Stomach smooth muscle (tissue), 2 donors: ENCODE measurements at regions not wholly inside any gene's neighbourhood (a gene's known extent, or its start where the extent isn't known, plus 50 kb on each side); places are given as distances from the start of the nearest gene placed in this dataset.

Experiments
- H3K27ac ChIP-seq: one replicate; pipeline ENCODE4 v1.7.0; 2013; ENCODE audit warnings: mild to moderate bottlenecking, low read length, inconsistent platforms
- H3K27me3 ChIP-seq, 2 donors: one replicate each; pipeline ENCODE4 v1.7.0; 2013; ENCODE audit warnings: low read length in 2 of 2; ENCODE audit not compliant: insufficient read depth in 2 of 2, control insufficient read depth in 1 of 2
- H3K36me3 ChIP-seq, 2 donors: one replicate each; pipeline ENCODE4 v1.7.0; 2013; ENCODE audit warnings: low read length in 2 of 2; ENCODE audit not compliant: control insufficient read depth in 2 of 2, insufficient read depth in 2 of 2
- H3K4me1 ChIP-seq: one replicate; pipeline ENCODE4 v1.7.0; 2013; ENCODE audit warnings: low read length; ENCODE audit not compliant: control insufficient read depth, insufficient read depth
- H3K4me3 ChIP-seq, 2 donors: one replicate each; pipeline ENCODE4 v1.7.0; 2013; ENCODE audit warnings: low read length in 2 of 2
- H3K9ac ChIP-seq, 2 donors: one replicate each; pipeline ENCODE4 v1.7.0; 2013; ENCODE audit warnings: low read length in 2 of 2, mild to moderate bottlenecking in 1 of 2
- H3K9me3 ChIP-seq, 2 donors: one replicate each; pipeline ENCODE4 v1.7.0; 2013; ENCODE audit warnings: low read length in 2 of 2; ENCODE audit not compliant: control insufficient read depth in 2 of 2
- donor health status: healthy.
- donor health status: Pancreatic carcinoma.

DNA sequence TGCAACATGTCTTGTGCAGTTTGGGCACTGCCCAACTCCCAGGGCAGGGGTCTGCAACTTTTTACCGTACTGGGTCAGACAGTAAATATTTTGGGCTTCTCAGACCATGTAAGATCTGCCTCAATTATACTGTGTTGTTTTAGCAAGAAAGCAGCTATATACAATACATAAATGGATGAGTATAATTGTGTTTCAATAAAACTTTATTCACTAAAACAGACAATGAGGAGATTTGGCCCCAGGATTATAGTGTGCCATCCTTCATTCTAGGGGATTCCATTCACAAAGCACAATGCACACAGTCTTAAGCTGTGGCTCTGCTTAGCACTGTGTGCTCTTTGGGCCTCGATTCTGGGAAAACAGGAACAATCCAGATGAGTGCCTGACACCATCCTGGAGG lies 354.4 kb upstream of the PROK2 start:
- H3K36me3 ChIP-seq, result no peaks in the 10 kb centered on the region
- H3K27me3 ChIP-seq, result no peaks in the 10 kb centered on the region
- H3K9me3 ChIP-seq, result no peaks in the 10 kb centered on the region
- H3K9ac ChIP-seq, result no peak overlapping the region
- H3K4me1 ChIP-seq, result no peaks in the 10 kb centered on the region
- no peak overlapping the region for H3K4me3 ChIP-seq
- no peak overlapping the region for H3K27ac ChIP-seq

DNA sequence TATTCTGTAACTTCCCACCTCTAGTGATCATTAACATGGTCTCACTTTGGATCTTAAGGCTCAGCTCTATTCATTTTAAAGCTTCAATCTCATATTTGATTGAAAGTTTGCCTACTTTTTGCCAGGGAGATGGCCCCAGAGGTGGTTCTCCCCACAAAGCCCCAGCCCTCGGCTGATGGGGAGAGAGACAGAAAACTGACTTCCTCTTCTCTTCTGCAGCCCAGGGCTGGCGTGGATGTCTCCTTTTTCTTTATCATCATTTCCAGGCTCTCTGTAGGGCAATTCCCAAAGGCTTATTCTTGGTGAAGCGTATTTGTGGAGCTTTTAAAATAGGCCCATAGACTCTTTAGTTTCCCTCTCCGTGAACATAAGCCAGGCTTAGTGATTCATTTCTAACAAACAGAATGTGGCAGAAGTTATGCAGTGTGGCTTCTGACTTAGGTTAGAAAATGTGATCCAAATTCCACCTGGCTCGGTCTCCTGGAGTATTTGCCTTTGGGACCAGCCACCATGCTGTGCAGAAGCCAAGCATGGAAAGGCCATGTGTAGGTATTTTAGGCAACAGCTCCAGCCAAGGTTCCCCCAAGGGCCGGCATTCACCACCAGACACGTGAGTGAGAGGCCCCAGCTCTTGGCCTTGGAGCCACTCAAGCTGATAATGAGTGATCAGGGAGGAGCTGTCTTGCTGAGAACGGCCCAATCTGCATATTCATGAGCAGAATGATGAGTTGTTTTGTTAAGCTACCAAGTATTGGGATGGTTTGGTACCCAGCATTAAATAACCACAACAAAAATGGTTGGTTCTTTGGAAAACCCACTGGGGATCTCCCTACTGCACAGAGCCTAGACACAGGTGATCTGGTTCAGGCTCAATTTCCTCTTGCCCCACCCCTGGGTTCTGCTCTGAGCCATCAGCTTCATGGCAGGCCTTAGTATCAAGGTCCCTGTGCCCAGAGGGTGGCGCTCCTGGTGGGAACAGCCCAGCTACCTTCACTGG lies 353.2 kb upstream of the PROK2 start:
- Histone ChIP-seq H3K27ac (no peak overlapping the region), H3K9ac (no peak overlapping the region), H3K27me3 (no peaks in the 10 kb centered on the region), H3K36me3 (no peaks in the 10 kb centered on the region), H3K4me3 (no peak overlapping the region), H3K9me3 (no peaks in the 10 kb centered on the region), H3K4me1 (no peaks in the 10 kb centered on the region)

GRCh38 chr3:72135636-72136035 lies 350.7 kb upstream of the PROK2 start:
- H3K9ac ChIP-seq, result no peak overlapping the region
- H3K4me1 ChIP-seq, result no peaks in the 10 kb centered on the region
- H3K9me3 ChIP-seq, result no peaks in the 10 kb centered on the region
- no peak overlapping the region for H3K27ac ChIP-seq
- H3K36me3 ChIP-seq, result no peaks in the 10 kb centered on the region
- no peaks in the 10 kb centered on the region for H3K27me3 ChIP-seq
- no peak overlapping the region for H3K4me3 ChIP-seq

- H3K9me3 ChIP-seq, result no peaks in the 10 kb centered on the region
- no peak overlapping the region for H3K9ac ChIP-seq
- H3K4me3 ChIP-seq, result no peak overlapping the region
Observed at GRCh38 chr3:72134989-72135451, 350.1 kb upstream of the PROK2 start.

DNA sequence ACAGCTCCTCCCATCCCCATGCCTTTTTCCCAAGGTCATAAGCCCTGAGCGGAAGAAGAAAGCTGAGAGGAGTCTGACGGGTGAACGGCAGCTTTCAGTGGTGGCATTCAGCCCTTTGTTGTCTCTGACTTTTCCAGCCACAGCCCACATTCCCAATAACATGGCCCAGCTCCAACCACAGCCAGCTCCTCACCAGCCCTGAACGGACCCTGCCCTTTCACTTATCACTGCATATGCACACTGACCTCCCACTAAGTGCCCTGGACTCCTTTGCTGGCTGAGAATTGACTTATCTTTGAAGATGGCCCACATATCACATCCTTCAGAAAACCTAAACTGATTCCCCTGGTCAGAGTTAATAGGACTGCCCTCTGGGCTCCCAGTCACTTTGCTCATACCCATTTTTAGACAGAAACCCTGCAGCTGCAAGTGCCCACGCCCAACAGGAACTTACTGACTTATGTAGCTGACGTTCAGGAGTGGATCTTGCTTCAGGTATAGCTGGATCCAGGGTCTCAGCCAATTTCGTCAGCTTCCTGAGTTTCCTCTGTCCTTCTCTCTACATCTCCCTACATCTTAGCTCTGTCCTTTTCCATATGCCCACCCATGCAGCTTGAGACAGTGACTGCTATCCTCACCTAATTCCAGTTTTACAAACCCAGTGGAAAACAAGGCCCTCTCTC lies 348.5 kb upstream of the PROK2 start:
- Histone ChIP-seq H3K9ac (no peak overlapping the region), H3K36me3 (no peaks in the 10 kb centered on the region), H3K27me3 (no peaks in the 10 kb centered on the region), H3K4me1 (no peaks in the 10 kb centered on the region), H3K4me3 (no peak overlapping the region), H3K27ac (no peak overlapping the region), H3K9me3 (no peaks in the 10 kb centered on the region)

More at GRCh38 chr3:72134989-72135451, 350.1 kb upstream of the PROK2 start:
- Histone ChIP-seq H3K4me1 (no peaks in the 10 kb centered on the region), H3K36me3 (no peaks in the 10 kb centered on the region), H3K27ac (no peak overlapping the region), H3K27me3 (no peaks in the 10 kb centered on the region)

- Histone ChIP-seq H3K4me3 (no peak overlapping the region), H3K4me1 (no peaks in the 10 kb centered on the region), H3K27me3 (no peaks in the 10 kb centered on the region), H3K36me3 (no peaks in the 10 kb centered on the region), H3K27ac (no peak overlapping the region), H3K9me3 (no peaks in the 10 kb centered on the region), H3K9ac (no peak overlapping the region)
Observed at GRCh38 chr3:72131899-72132298, 347.0 kb upstream of the PROK2 start.

GRCh38 chr3:72130565-72130964 lies 345.6 kb upstream of the PROK2 start:
- no peak overlapping the region for H3K4me3 ChIP-seq
- H3K27ac ChIP-seq, result no peak overlapping the region
- no peaks in the 10 kb centered on the region for H3K36me3 ChIP-seq
- no peaks in the 10 kb centered on the region for H3K27me3 ChIP-seq
- no peak overlapping the region for H3K9ac ChIP-seq
- H3K4me1 ChIP-seq, result no peaks in the 10 kb centered on the region
- no peaks in the 10 kb centered on the region for H3K9me3 ChIP-seq

DNA sequence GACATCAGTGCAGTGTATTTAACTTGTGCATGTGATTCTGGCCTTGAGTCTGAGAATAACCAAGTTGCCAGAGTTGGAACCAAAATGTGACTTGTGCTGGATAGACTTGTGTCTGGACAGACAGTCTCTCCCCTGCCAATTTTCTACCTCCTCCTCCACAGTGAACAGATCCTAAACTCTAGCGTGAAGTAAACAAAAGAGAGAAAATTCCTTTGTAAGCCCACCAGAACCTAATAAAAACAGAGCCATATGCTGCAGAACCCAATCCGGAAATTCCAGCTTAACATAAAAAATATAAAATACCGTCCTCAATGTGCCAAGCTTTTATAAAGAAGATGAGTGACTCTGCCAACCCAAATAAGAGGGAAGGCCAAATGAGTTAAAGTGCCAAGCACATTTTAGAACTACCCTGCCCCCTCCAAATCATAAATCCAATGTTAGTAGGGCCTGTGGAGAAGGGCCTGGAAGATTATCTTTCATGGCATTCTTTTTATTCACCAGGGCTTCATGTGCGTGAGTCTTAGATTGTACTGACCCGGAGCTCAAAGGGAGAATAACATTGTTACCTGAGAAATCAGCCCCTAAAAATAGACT lies 344.6 kb upstream of the PROK2 start:
- Histone ChIP-seq H3K4me3 (no peak overlapping the region), H3K36me3 (no peaks in the 10 kb centered on the region), H3K4me1 (no peaks in the 10 kb centered on the region), H3K27ac (no peak overlapping the region), H3K9me3 (no peaks in the 10 kb centered on the region), H3K9ac (no peak overlapping the region), H3K27me3 (no peaks in the 10 kb centered on the region)

GRCh38 chr3:72128921-72129320 lies 344.0 kb upstream of the PROK2 start:
- H3K4me1 ChIP-seq, result no peaks in the 10 kb centered on the region
- no peaks in the 10 kb centered on the region for H3K36me3 ChIP-seq
- H3K4me3 ChIP-seq, result no peak overlapping the region
- H3K9ac ChIP-seq, result no peak overlapping the region
- no peaks in the 10 kb centered on the region for H3K27me3 ChIP-seq
- H3K27ac ChIP-seq, result no peak overlapping the region
- H3K9me3 ChIP-seq, result no peaks in the 10 kb centered on the region

DNA sequence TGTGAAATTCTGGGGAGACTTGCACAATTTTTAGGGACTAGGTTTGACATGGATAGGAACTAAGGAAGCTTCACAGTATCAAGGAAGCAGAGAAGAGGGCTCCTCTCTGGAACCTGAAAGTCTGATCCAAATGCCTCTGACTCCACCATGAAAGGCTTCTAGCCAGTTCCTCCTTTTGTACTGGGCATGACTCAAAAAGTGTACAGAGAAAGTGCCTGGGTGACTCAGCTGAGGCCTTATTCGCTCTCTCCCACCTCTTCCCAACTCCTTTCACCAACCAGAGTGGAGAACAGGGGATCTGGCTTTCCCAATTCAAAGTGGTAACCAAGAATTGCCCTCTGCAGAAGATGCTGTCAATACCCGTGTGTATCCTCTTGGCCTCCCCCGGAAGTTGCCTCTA lies 342.9 kb upstream of the PROK2 start:
- Histone ChIP-seq H3K4me1 (no peaks in the 10 kb centered on the region), H3K9me3 (no peaks in the 10 kb centered on the region), H3K27me3 (no peaks in the 10 kb centered on the region), H3K27ac (no peak overlapping the region), H3K36me3 (no peaks in the 10 kb centered on the region), H3K4me3 (no peak overlapping the region), H3K9ac (no peak overlapping the region)
